ENCODE measurements at regions not wholly inside any gene's neighbourhood (a gene's known extent, or its start where the extent isn't known, plus 50 kb on each side); places are given as distances from the start of the nearest gene placed in this dataset.
"Not testable (repeated sequence)": the region's sequence is repeated elsewhere in the genome, so short reads cannot be mapped to it uniquely, and the experiment has no call there.

GRCh38 chr16:50448981-50449380 lies 80.2 kb upstream of the BRD7 start:
- no peak for DNase-seq

GRCh38 chr16:50448522-50448921 lies 79.7 kb upstream of the BRD7 start:
- DNase-seq, result no peak

GRCh38 chr16:50447386-50447785 lies 78.6 kb upstream of the BRD7 start:
- DNase-seq, result not testable (repeated sequence)

- no peak for DNase-seq
These were observed 78.1 kb upstream of the BRD7 start for GRCh38 chr16:50446861-50447260.

- peak; percentile 39 for DNase-seq
These were observed 77.1 kb upstream of the BRD7 start for GRCh38 chr16:50445621-50446555.

- no peak for DNase-seq
These were observed 75.7 kb upstream of the BRD7 start for GRCh38 chr16:50444526-50444925.

- DNase-seq, result no peak
These were observed 73.4 kb upstream of the BRD7 start for GRCh38 chr16:50442221-50442620.

- no peak for DNase-seq
These were observed 72.8 kb upstream of the BRD7 start for GRCh38 chr16:50441486-50442157.

GRCh38 chr16:50440991-50441390 lies 72.2 kb upstream of the BRD7 start:
- no peak for DNase-seq

- no peak for DNase-seq
These were observed 71.7 kb upstream of the BRD7 start for GRCh38 chr16:50440531-50440930.

- DNase-seq, result peak; percentile 31
These were observed 69.1 kb upstream of the BRD7 start for GRCh38 chr16:50437769-50438437.

- DNase-seq, result no peak
These were observed 67.5 kb upstream of the BRD7 start for GRCh38 chr16:50436271-50436670.

- DNase-seq, result no peak
These were observed 66.2 kb upstream of the BRD7 start for GRCh38 chr16:50434872-50435478.

- DNase-seq, result no peak
These were observed 61.3 kb upstream of the BRD7 start for GRCh38 chr16:50430076-50430475.

GRCh38 chr16:50428742-50429141 lies 60.0 kb upstream of the BRD7 start:
- DNase-seq, result no peak

- no peak for DNase-seq
These were observed 59.3 kb upstream of the BRD7 start for GRCh38 chr16:50428116-50428515.

GRCh38 chr16:50427107-50427506 lies 58.3 kb upstream of the BRD7 start:
- DNase-seq, result no peak

GRCh38 chr16:50425648-50426047 lies 56.9 kb upstream of the BRD7 start:
- no peak for DNase-seq

GRCh38 chr16:50425044-50425443 lies 56.3 kb upstream of the BRD7 start:
- no peak for DNase-seq

GRCh38 chr16:50422926-50423325 lies 54.1 kb upstream of the BRD7 start:
- no peak for DNase-seq

- no peak for DNase-seq
These were observed 50.3 kb upstream of the BRD7 start for GRCh38 chr16:50419116-50419515.

All from left kidney (tissue), 1 donor.